ENCODE measurements at regions not wholly inside any gene's neighbourhood (a gene's known extent, or its start where the extent isn't known, plus 50 kb on each side); places are given as distances from the start of the nearest gene placed in this dataset.

GRCh38 chr16:87165885-87166284 is 151.3 kb downstream of the C16orf95 start (continued):
- TF ChIP-seq ZSCAN18 (CRISPR knock-in tag; IDR thresholded peaks at IDR 0.05) (no peak), EMX1 (CRISPR knock-in tag; IDR thresholded peaks at IDR 0.05) (no peak)

- H3K27me3 Mint-ChIP-seq (ENCODE audit: low read depth): peaks cover 3% of the 10 kb centered on the region; the same call in 1 of the 2 replicates
Observed at GRCh38 chr16:87166321-87166720, 150.9 kb downstream of the C16orf95 start.

More at GRCh38 chr16:87166321-87166720, 150.9 kb downstream of the C16orf95 start:
- ChIA-PET CTCF (interaction anchor here (0.5 to 1.3 kb wide), 3 partner anchors 18 to 180 kb away, joined by 3 to 4 read pairs (median 3); no protein-coding TSS in a partner anchor), POLR2A (no interaction called here)
- H3K9me3 Mint-ChIP-seq: peaks cover 15% of the 10 kb centered on the region
- no peak overlapping the region for H3K27ac Mint-ChIP-seq
- H3K36me3 Mint-ChIP-seq: no peaks in the 10 kb centered on the region
- H3K4me3 Mint-ChIP-seq: no peak overlapping the region
- DNase-seq (ENCODE audit: low spot score) (no peak), ATAC-seq (no peak)
- no peak for TF ChIP-seq ZNF512 (CRISPR knock-in tag; IDR thresholded peaks at IDR 0.05; ENCODE audit: borderline replicate concordance)
- no peak for TF ChIP-seq ERG (CRISPR knock-in tag; IDR thresholded peaks at IDR 0.05)
- no peak for TF ChIP-seq FOXK1 (CRISPR knock-in tag; IDR thresholded peaks at IDR 0.05)
- TF ChIP-seq ZNF671 (CRISPR knock-in tag; IDR thresholded peaks at IDR 0.05): no peak
- no peak for TF ChIP-seq ZNF138 (CRISPR knock-in tag; conservative IDR thresholded peaks at IDR 0.05)
- no peak for TF ChIP-seq E2F4 (CRISPR knock-in tag; IDR thresholded peaks at IDR 0.05; ENCODE audit: borderline replicate concordance, low read depth)
- no peak for TF ChIP-seq CREB1 (CRISPR knock-in tag; IDR thresholded peaks at IDR 0.05)
- TF ChIP-seq E2F1 (CRISPR knock-in tag; IDR thresholded peaks at IDR 0.05): no peak
- no peak for TF ChIP-seq ZBTB43 (CRISPR knock-in tag; IDR thresholded peaks at IDR 0.05)
- no peak for TF ChIP-seq HMGXB4 (CRISPR knock-in tag; IDR thresholded peaks at IDR 0.05)
- no peak for TF ChIP-seq ZNF219 (CRISPR knock-in tag; IDR thresholded peaks at IDR 0.05; ENCODE audit: borderline replicate concordance)
- TF ChIP-seq MYBL2 (CRISPR knock-in tag; IDR thresholded peaks at IDR 0.05): no peak
- H3K4me1 Mint-ChIP-seq: 0 out of 2 replicates have a peak, but pooled peaks cover 2% of the 10 kb centered on the region
